Kidney (tissue), 13 donors: ENCODE measurements at regions not wholly inside any gene's neighbourhood (a gene's known extent, or its start where the extent isn't known, plus 50 kb on each side); places are given as distances from the start of the nearest gene placed in this dataset.

ENCODE experiments used
- DNase-seq, 5 donors: peaks; one replicate each; pipeline ENCODE4 v3.0.0-alpha.2; 2013 to 2020
- FAIRE-seq: peaks from 2 replicates; lab custom pipeline; 2012; peaks lifted over from hg19 to GRCh38; lab: Jason Lieb, UNC
- H3K27ac ChIP-seq, 2 donors: one replicate each; pipeline ENCODE4 v1.7.0; 2013; ENCODE audit warnings: low read depth in 2 of 2, low read length in 2 of 2, inconsistent platforms in 1 of 2
- H3K27me3 ChIP-seq: one replicate; pipeline ENCODE4 v1.7.1; 2013; ENCODE audit warnings: low read length, inconsistent platforms; ENCODE audit not compliant: control insufficient read depth, insufficient read depth
- H3K36me3 ChIP-seq, 3 donors: one replicate each; pipeline versions ENCODE4 v1.7.0 to v1.7.1; 2013; ENCODE audit warnings: low read length in 3 of 3, control low read depth in 1 of 3, inconsistent platforms in 1 of 3; ENCODE audit not compliant: insufficient read depth in 3 of 3, control insufficient read depth in 2 of 3
- H3K4me1 ChIP-seq, 3 donors: one replicate each; pipeline versions ENCODE4 v1.7.0 to v1.7.1; 2013; ENCODE audit warnings: low read length in 3 of 3, inconsistent platforms in 1 of 3, low read depth in 1 of 3; ENCODE audit not compliant: control insufficient read depth in 2 of 3, insufficient read depth in 2 of 3
- H3K4me3 ChIP-seq, 3 donors: one replicate each; pipeline versions ENCODE4 v1.7.0 to v1.8.1; 2013; ENCODE audit warnings: low read length in 3 of 3, control low read depth in 1 of 3, inconsistent platforms in 1 of 3
- H3K9ac ChIP-seq, 3 donors: one replicate each; pipeline versions ENCODE4 v1.7.0 to v1.7.1; 2013; ENCODE audit warnings: low read length in 3 of 3, control low read depth in 1 of 3, inconsistent platforms in 1 of 3
- H3K9me3 ChIP-seq, 3 donors: one replicate each; pipeline versions ENCODE4 v1.7.0 to v1.7.1; 2013; ENCODE audit warnings: low read length in 3 of 3, control low read depth in 1 of 3, inconsistent platforms in 1 of 3; ENCODE audit not compliant: control insufficient read depth in 2 of 3, insufficient read depth in 1 of 3
- intact Hi-C: fragments of 100-400 bp; cut with DNase I; formaldehyde crosslinking; loops from one replicate; pipeline ENCODE4 v1.11.1; 2022
- TF ChIP-seq, protein P1 (sequence below): IDR thresholded peaks from 3 replicates; pipeline ENCODE4 v1.5.1; 2012; ENCODE audit warnings: mild to moderate bottlenecking, moderate library complexity, borderline replicate concordance; ENCODE audit not compliant: insufficient read depth; ENCODE audit errors: extremely low read depth
- donor health status: control.
- donor health status: control.
- donor health status: control.
- donor health status: control.
- donor health status: control.
- donor health status: DM: yes; HTN: yes; CAD: no.
- donor health status: Normal renal cell carcinoma (clear cell type).

DNA sequence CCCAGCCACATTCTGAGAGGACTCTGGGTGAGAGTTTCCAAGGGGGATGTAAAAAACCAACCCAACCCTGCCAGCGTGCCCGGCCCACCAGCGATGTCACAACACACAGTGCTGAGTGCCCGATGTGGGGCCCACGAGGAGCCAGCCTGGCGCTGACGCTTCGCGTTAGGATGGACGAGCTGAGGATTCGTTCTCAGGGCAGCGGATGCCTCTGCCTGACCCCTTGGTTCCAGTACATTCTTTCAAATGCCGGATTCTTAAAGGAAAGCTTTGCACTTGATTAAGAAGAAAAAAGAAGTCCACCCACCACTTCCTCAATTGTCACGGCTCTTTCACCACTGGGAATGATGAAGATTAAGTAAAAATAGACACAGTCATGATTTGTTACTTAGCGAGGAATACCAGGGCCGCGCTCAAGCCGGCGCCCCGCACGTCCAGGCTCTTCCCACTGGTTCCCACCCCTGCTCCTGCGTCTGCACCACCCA lies 79.4 kb downstream of the IRF8 start:
- Histone ChIP-seq H3K36me3 (no peaks in the 10 kb centered on the region), H3K9me3 (no peaks in the 10 kb centered on the region), H3K4me1 (peaks cover 0 to 16% (median 7%) of the 10 kb centered on the region in 3 donors), H3K27ac (no peak overlapping the region), H3K4me3 (no peak overlapping the region), H3K27me3 (no peaks in the 10 kb centered on the region), H3K9ac (no peak overlapping the region)
- DNase-seq (peak in 1 of 5 donors; percentile 22), FAIRE-seq (no peak)
- intact Hi-C loops = no loop called here
- TF ChIP-seq, protein P1, sequence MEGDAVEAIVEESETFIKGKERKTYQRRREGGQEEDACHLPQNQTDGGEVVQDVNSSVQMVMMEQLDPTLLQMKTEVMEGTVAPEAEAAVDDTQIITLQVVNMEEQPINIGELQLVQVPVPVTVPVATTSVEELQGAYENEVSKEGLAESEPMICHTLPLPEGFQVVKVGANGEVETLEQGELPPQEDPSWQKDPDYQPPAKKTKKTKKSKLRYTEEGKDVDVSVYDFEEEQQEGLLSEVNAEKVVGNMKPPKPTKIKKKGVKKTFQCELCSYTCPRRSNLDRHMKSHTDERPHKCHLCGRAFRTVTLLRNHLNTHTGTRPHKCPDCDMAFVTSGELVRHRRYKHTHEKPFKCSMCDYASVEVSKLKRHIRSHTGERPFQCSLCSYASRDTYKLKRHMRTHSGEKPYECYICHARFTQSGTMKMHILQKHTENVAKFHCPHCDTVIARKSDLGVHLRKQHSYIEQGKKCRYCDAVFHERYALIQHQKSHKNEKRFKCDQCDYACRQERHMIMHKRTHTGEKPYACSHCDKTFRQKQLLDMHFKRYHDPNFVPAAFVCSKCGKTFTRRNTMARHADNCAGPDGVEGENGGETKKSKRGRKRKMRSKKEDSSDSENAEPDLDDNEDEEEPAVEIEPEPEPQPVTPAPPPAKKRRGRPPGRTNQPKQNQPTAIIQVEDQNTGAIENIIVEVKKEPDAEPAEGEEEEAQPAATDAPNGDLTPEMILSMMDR = no peak

DNA sequence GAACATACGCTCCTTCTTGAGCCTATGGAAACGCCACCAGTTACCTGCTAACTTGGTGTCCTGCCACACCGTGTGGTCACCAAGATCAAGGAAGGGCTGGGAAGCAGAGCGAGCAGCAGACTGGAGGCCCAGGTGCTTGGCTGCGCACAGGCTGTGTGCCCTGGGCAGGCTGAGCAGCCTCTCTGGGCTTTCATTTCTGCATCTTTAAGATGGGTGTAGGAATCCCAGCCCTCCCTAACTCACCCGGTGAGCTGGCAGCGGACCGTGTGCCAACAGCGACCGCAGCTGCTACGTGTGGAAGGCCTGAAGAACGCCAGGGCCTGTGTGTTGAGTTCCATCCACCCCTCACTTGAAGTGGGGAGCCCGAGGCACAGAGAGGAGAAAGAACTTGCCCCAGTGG lies 80.0 kb downstream of the IRF8 start:
- Histone ChIP-seq H3K27me3 (no peaks in the 10 kb centered on the region), H3K4me3 (no peak overlapping the region), H3K36me3 (no peaks in the 10 kb centered on the region), H3K4me1 (peaks cover 0 to 16% (median 7%) of the 10 kb centered on the region in 3 donors), H3K27ac (no peak overlapping the region), H3K9ac (no peak overlapping the region), H3K9me3 (no peaks in the 10 kb centered on the region)
- DNase-seq (no peak), FAIRE-seq (no peak)
- intact Hi-C loops = no loop called here
- TF ChIP-seq, protein P1 = no peak

DNA sequence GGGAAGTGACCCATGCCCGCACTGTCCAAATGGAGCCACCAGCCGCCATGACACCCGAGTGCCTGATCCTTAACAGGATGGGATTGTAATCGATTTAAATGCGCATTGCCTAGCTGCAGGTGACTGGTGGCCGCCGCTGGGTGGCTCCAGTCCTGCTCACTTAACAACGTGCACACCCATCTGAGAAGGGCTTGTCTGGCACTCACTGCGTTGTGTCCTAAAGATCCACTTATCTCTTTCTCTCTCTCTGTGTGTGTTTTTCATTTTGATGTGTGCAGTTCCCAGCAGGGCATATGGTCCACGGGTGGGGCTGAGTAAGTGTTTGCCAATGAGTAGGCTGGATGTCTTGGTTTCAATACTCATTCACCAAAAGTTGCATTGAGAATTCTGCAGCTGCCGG lies 80.6 kb downstream of the IRF8 start:
- H3K4me3 ChIP-seq = no peak overlapping the region
- no peaks in the 10 kb centered on the region for H3K9me3 ChIP-seq
- TF ChIP-seq, protein P1 = no peak
- DNase-seq (no peak), FAIRE-seq (no peak)
- H3K27ac ChIP-seq = no peak overlapping the region
- H3K27me3 ChIP-seq = no peaks in the 10 kb centered on the region
- no peak overlapping the region for H3K9ac ChIP-seq
- H3K4me1 ChIP-seq = peaks cover 0 to 11% (median 7%) of the 10 kb centered on the region in 3 donors
- H3K36me3 ChIP-seq = no peaks in the 10 kb centered on the region
- intact Hi-C loops = no loop called here

DNA sequence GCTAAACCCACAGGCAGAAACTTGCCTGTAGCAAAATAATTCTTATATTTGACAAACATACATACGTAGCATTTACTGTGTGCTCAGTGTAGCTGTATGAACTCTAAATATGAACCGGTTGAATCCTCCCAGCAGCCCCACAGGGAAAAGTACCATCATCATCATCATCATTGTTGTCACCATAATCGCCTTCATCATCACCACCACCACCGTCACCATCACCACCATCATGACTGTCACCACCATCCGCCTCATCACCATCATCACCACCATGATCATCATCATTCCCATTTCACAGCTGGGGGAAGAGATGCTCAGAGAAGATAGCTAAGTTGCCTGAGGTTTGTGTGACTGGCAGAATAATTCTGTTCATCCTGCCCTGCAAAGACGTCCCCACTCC lies 81.7 kb downstream of the IRF8 start:
- Histone ChIP-seq H3K9me3 (no peaks in the 10 kb centered on the region), H3K4me1 (peaks cover 0 to 5% (median 0%) of the 10 kb centered on the region in 3 donors), H3K9ac (no peak overlapping the region), H3K36me3 (no peaks in the 10 kb centered on the region), H3K27ac (no peak overlapping the region), H3K4me3 (no peak overlapping the region), H3K27me3 (no peaks in the 10 kb centered on the region)
- FAIRE-seq = no peak
- peak in 1 of 5 donors; percentile 4 for DNase-seq
- TF ChIP-seq, protein P1 = no peak
- intact Hi-C loops = no loop called here
